NOMO-1 treated with DMSO at 0.1 percent for 48 hours (cell line): ENCODE measurements at regions not wholly inside any gene's neighbourhood (a gene's known extent, or its start where the extent isn't known, plus 50 kb on each side); places are given as distances from the start of the nearest gene placed in this dataset.
"Not testable (repeated sequence)": the region's sequence is repeated elsewhere in the genome, so short reads cannot be mapped to it uniquely, and the experiment has no call there.

Experiments
- DNase-seq: peaks from one replicate; lab custom pipeline; 2025; ENCODE audit not compliant: unreplicated experiment; lab: John Stamatoyannopoulos, UW

DNA sequence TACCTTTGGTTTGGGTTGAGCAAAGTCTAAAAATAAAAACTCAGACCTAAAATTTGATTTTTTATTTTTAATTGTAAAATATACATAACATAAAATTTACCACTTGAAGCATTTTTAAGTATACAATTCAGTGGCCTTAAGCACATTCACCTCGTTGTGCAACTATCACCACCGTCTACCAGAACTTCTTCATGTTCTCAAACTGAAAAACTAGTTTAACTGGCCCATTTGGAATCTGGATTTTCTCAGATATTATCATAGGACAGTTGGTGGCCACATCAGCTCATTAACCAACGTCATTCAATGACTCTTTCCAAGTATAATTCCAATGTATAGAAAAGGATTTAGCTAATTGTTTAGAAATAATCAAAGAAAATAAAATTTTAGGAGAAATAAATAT is 319.3 kb downstream of the TLE1 start:
- DNase-seq, result no peak

- DNase-seq, result no peak
Observed at GRCh38 chr9:81369121-81369520, 320.2 kb downstream of the TLE1 start.

DNA sequence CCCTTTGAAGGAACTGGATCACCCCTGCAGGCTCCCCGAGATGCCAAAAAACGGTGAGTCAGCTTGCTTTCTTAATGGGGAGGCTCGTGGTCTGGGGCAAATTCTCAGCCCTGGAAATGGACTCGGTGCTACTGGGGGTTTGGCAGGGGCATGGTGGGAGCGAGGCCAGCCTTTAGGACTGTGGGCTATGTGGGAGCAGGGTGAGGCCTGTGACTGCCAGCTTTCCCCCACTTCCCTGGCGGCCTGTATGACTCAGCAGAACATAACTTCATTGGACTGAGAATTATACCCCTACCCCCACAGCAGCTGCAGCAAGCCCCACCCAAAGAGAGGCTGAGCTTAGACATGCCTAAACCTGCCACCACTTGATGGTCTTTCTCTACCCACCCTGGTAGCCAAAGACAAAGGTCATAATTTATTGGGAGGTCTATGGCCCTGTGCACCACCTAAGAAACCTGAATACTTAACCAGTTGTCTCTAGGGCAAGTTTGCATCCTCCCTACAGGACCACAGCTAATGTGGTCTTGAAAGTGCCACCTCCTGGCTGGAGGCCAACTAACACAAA is 325.3 kb downstream of the TLE1 start:
- no peak for DNase-seq

GRCh38 chr9:81361296-81361695 is 328.1 kb downstream of the TLE1 start:
- no peak for DNase-seq

GRCh38 chr9:81351166-81351565 is 338.2 kb downstream of the TLE1 start:
- no peak for DNase-seq

- no peak for DNase-seq
Observed at GRCh38 chr9:81344366-81344765, 345.0 kb downstream of the TLE1 start.

- DNase-seq, result no peak
Observed at GRCh38 chr9:81335879-81336421, 353.4 kb downstream of the TLE1 start.

DNA sequence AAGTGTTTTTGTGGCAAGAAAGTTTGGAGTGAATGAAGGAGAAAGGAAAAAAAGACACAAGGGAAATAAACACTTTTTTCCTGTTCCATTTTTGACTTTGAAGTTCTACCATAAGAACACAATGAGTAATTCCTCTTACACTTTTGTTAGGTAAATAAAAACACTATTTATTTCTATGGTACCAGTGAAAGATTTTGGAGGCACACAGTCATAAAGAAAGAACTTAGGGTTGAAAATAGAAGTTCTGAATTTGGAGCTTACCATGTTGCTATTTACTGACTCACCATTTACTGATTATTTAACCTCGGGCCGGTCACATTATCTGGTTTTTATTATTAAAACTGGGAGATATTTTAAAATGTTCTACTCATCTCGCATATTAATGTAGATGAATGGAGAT is 367.8 kb downstream of the TLE1 start:
- DNase-seq, result no peak

DNA sequence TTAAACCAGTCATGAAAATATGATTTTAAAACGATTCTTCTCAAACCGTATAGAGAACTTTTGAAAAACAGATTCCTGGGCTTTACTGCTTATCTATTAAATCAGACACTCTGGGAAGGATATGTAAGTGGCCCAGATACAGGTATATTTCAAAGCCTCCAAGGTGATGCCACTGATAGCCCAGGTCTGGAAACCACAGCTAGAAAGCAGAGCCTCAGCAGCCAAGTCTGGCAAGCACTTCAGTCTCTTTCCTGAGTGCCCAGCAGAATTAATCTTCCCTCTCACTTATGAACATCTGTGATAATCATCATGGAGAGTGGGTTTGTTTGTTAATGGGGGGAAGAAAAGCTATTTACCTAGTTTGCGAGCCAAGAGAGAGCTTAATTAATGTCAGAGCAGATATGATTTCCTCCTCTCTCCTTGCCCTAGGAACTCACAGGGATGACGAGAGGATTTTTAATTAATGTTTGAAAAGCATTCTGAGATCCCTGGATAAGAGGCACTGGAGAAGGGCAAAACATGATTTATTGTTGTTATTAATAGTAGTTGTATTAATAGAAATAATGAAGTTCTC is 368.4 kb downstream of the TLE1 start:
- DNase-seq, result no peak

DNA sequence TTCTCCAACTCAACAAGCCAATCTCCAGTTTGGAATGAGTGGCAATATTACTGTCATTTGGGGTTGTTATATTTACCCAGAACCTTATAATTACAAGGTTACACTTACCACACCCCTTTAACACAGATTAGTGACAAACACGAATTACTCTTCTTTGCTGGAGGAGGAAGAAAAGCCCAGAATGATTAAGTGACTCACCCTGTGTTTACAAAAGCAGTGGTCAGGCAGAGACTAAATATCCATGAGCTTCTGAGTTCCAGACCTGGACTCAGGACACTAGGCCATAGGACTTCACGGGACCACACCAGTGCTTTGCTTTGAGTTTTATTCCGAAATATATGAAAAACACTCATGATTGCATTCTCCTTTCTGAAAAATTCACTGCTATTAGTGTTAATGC is 370.8 kb downstream of the TLE1 start:
- no peak for DNase-seq

DNA sequence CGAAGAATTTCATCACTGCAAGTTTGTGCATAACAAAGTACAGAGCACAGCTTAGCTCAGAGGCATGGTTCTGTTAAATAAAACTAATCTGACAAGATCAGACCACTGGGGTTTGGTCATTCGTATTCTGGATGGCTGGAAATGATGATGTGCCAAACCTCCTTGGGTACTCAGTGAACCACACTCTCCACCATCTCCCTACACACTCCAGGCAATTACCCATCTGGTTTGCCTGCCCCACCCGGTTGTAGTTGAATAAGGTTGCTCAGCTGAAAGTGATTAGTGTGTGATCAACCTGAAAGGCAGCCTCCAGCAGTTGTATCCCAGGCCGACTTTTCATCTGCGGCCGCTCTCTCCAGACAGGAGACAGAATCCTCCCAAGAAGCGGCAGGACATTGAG is 371.4 kb downstream of the TLE1 start:
- no peak for DNase-seq

DNA sequence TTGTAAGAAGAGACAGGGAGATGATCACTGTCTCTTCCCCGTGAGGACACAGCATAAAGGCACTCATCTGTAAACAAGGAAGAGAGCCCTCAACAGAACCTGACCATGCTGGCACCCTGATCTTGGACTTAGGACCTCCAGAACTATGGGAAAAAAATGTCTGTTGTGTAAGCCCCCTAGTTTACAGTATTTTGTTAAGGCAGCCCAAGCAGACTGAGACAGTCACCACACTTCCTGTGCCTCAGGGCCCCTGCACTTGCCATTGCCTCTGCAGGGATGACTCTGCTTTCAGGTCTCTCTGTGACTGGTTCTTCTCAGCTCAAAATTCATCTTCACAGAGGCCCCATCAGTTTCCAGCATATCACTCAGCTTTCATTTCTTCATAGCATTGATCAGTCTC is 372.1 kb downstream of the TLE1 start:
- DNase-seq, result no peak

DNA sequence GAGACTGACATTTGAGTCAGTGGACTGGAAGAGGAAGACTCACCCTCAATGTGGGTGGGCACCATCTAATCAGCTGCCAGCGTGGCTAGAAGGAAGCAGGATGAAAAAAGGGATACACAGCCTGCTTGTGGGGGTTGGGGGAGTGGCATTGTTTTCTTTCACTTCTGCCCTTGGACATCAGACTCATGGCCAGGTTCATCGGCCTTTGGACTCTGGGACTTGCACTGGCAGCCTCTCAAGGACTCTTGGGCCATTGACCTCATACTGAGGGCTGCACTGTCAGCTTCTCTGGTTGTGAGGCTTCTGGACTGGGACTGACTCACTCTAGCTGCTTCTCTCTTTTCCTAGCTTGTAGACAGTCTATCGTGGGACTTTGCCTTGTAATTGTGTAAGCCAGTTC is 374.9 kb downstream of the TLE1 start:
- DNase-seq, result no peak

DNA sequence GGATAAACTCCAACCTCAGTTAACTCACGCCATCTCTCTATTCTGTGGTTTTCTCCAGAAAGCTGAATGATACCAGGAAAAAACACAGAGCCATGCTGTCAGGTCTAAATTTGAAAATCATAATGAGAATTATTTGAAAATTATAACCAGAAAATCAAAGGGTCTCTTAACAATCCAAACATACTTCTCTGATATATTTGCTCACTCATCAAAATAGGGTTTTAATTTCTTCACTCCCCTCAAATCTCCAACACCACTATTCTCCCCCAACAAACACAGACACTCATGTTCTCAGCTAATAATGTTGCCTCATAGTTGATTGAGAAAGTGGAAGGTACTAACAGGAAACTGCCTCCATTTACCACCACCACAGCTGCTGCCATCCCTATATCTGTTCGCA is 375.5 kb downstream of the TLE1 start:
- DNase-seq, result no peak

GRCh38 chr9:81312346-81312745 is 377.0 kb downstream of the TLE1 start:
- no peak for DNase-seq

DNA sequence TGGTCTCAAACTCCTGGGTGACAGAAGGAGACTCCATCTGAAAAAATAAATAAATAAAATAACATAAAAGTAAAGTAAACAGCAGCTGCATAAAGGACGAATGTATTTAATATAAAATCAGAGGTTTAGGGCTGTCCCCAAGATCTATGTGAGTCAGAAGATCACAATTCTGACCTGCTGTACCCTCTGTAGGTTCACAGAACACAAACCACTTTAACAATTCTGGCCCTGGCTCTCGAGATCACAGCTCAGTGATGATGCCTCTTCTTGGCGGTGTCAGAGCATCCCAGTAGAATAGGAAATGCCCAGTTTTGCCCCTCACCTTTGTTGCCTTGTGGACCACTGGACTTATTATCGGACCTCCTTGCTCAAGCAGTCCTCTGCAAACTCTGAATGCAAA is 380.9 kb downstream of the TLE1 start:
- DNase-seq, result no peak

GRCh38 chr9:81307791-81308190 is 381.6 kb downstream of the TLE1 start:
- DNase-seq, result not testable (repeated sequence)

- no peak for DNase-seq
Observed at GRCh38 chr9:81305561-81306182, 383.7 kb downstream of the TLE1 start.

GRCh38 chr9:81303658-81304057 is 385.7 kb downstream of the TLE1 start:
- no peak for DNase-seq

- DNase-seq, result no peak
Observed at GRCh38 chr9:81293651-81294050, 395.7 kb downstream of the TLE1 start.

GRCh38 chr9:81292056-81292805 is 397.1 kb downstream of the TLE1 start:
- no peak for DNase-seq

- DNase-seq, result peak; percentile 4
Observed at GRCh38 chr9:81289622-81290021, 399.7 kb downstream of the TLE1 start.
